GM18505 (cell line): ENCODE measurements at regions not wholly inside any gene's neighbourhood (a gene's known extent, or its start where the extent isn't known, plus 50 kb on each side); places are given as distances from the start of the nearest gene placed in this dataset.
"Not testable (repeated sequence)": the region's sequence is repeated elsewhere in the genome, so short reads cannot be mapped to it uniquely, and the experiment has no call there.

ENCODE experiments used
- ATAC-seq: cut with Tn5 transposase; IDR thresholded peaks from one replicate; pipeline ENCODE4 v1.9.1; 2021; ENCODE audit not compliant: unreplicated experiment
- POLR2A ChIP-seq: IDR thresholded peaks from 4 replicates; pipeline ENCODE4 v1.6.1; 2011; ENCODE audit warnings: borderline replicate concordance; ENCODE audit not compliant: insufficient read depth, insufficient read length; ENCODE audit errors: extremely low read depth

- TF ChIP-seq POLR2A: no peak
- no peak for ATAC-seq
These were observed 115.1 kb downstream of the KCNRG start for GRCh38 chr13:50130123-50130946.

GRCh38 chr13:50131920-50132903 lies 117.0 kb downstream of the KCNRG start:
- no peak for ATAC-seq
- TF ChIP-seq POLR2A: no peak

- no peak for ATAC-seq
- no peak for TF ChIP-seq POLR2A
These were observed 117.7 kb downstream of the KCNRG start for GRCh38 chr13:50132904-50133357.

GRCh38 chr13:50133358-50133953 lies 118.2 kb downstream of the KCNRG start:
- ATAC-seq: no peak
- no peak for TF ChIP-seq POLR2A

- no peak for ATAC-seq
- no peak for TF ChIP-seq POLR2A
These were observed 121.0 kb downstream of the KCNRG start for GRCh38 chr13:50136226-50136625.

GRCh38 chr13:50136678-50137077 lies 121.4 kb downstream of the KCNRG start:
- no peak for TF ChIP-seq POLR2A
- no peak for ATAC-seq

GRCh38 chr13:50139435-50139934 lies 124.2 kb downstream of the KCNRG start:
- ATAC-seq: not testable (repeated sequence)

GRCh38 chr13:50140153-50140552 lies 124.9 kb downstream of the KCNRG start:
- ATAC-seq: no peak
- TF ChIP-seq POLR2A: no peak

- no peak for TF ChIP-seq POLR2A
- ATAC-seq: no peak
These were observed 125.5 kb downstream of the KCNRG start for GRCh38 chr13:50140581-50141374.

- TF ChIP-seq POLR2A: no peak
- no peak for ATAC-seq
These were observed 126.2 kb downstream of the KCNRG start for GRCh38 chr13:50141375-50141975.

- TF ChIP-seq POLR2A: no peak
- no peak for ATAC-seq
These were observed 129.3 kb downstream of the KCNRG start for GRCh38 chr13:50144246-50145160.
